ENCODE measurements at regions not wholly inside any gene's neighbourhood (a gene's known extent, or its start where the extent isn't known, plus 50 kb on each side); places are given as distances from the start of the nearest gene placed in this dataset.

DNA sequence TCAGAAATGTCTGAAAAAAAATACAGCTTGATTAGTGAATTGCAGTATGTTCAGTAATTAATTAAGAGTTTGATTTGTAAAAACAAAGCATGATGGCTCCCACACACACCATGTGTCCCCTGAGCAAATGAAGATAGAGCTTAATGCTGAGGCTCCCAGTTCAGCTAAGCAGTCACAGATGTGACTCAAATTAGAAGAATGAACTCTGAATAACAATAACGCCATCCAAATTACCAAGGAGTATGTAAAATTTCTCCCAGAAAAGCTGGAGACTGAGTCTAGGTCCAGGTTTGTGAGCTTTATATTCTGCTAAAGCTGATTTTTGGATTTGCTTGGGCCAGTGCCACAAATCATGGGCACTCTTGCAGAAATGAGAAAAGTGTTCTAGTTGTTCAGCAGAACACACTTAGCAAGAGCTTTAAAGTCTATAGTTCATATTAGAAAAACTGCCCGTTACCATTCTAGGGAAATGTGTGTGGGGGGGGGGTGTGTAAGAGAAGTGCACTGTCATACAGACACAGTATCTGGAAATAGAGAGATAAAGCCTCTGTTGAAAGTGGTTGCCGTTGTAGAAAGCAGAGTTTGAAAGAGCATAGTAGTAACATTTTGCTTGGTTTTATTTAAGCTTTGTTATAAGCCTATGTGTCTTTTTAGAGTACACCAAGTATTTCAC lies 253.1 kb downstream of the BCAT1 start:
- no peak overlapping the region for H3K27ac ChIP-seq
- H3K36me3 ChIP-seq: no peaks in the 10 kb centered on the region
- DNase-seq: no peak
- H3K9me3 ChIP-seq: no peaks in the 10 kb centered on the region
- intact Hi-C loops (cut with DNase I; ENCODE audit: low total_unique reads): no loop called here
- H3K4me3 ChIP-seq: no peak overlapping the region
- 46 to 75% (median 50%) methylated on average over 3 of the region's 3 CpGs for WGBS, 5 donors
- TF ChIP-seq, protein P1, sequence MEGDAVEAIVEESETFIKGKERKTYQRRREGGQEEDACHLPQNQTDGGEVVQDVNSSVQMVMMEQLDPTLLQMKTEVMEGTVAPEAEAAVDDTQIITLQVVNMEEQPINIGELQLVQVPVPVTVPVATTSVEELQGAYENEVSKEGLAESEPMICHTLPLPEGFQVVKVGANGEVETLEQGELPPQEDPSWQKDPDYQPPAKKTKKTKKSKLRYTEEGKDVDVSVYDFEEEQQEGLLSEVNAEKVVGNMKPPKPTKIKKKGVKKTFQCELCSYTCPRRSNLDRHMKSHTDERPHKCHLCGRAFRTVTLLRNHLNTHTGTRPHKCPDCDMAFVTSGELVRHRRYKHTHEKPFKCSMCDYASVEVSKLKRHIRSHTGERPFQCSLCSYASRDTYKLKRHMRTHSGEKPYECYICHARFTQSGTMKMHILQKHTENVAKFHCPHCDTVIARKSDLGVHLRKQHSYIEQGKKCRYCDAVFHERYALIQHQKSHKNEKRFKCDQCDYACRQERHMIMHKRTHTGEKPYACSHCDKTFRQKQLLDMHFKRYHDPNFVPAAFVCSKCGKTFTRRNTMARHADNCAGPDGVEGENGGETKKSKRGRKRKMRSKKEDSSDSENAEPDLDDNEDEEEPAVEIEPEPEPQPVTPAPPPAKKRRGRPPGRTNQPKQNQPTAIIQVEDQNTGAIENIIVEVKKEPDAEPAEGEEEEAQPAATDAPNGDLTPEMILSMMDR (IDR thresholded peaks at IDR 0.05 in 8 of 11, conservative IDR thresholded peaks at IDR 0.05 in 3 of 11): no peak
- TF ChIP-seq POLR2A (IDR thresholded peaks at IDR 0.05) (no peak), POLR2AphosphoS5 (IDR thresholded peaks at IDR 0.05) (no peak)
- no peaks in the 10 kb centered on the region for H3K27me3 ChIP-seq (replicated peaks in 1 of 7)
- no peaks in the 10 kb centered on the region for H3K4me1 ChIP-seq

DNA sequence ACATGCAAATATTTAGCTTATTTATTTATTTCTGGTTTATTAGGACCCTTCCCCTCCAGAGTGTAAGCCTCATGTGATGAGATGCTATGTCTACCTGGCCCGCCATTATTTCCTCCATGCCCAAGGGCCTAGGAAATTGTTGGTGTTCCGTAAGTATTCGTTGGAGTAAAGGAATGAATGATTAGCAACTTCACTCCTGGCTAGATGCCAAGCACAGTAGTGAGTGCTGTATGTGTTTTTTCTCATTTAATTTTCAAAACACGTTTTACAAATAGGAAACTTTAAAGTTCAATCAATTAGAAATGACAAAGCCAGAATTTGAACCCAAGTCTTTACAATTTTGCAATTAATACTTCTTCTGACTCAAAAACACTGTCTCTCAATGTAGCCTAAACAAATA lies 253.8 kb downstream of the BCAT1 start:
- intact Hi-C loops (cut with DNase I; ENCODE audit: low total_unique reads): no loop called here
- WGBS, 5 donors: 85 to 91% (median 88%) methylated on average over 4 of the region's 4 CpGs
- TF ChIP-seq POLR2AphosphoS5 (IDR thresholded peaks at IDR 0.05) (no peak), POLR2A (IDR thresholded peaks at IDR 0.05) (no peak)
- TF ChIP-seq, protein P1 (IDR thresholded peaks at IDR 0.05 in 8 of 11, conservative IDR thresholded peaks at IDR 0.05 in 3 of 11): no peak
- Histone ChIP-seq H3K27ac (no peak overlapping the region), H3K4me1 (no peaks in the 10 kb centered on the region), H3K9me3 (no peaks in the 10 kb centered on the region), H3K36me3 (no peaks in the 10 kb centered on the region), H3K4me3 (no peak overlapping the region), H3K27me3 (replicated peaks in 1 of 7) (no peaks in the 10 kb centered on the region)
- DNase-seq: no peak

DNA sequence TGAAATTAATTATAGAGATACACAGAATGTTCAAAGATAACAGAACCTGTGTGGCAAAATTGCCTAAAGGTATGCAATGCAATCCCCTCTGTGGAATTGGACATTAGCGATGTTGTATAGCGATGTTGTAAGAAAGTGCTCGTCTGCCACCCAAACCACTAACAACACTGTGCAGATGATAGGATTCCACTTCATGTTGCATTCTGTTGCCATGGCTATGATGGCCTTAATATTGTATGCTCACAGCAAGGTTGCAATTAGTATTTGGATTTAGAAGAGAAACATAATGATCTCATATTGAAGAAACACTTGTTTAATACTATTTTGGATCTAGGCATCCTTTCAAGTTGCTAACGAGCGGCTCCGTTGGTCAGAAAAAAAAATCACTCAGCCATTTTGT lies 260.3 kb downstream of the BCAT1 start:
- intact Hi-C loops (cut with DNase I; ENCODE audit: low total_unique reads): no loop called here

GRCh38 chr12:24681570-24681969 lies 267.3 kb downstream of the BCAT1 start:
- TF ChIP-seq POLR2AphosphoS5 (IDR thresholded peaks at IDR 0.05) (no peak), POLR2A (IDR thresholded peaks at IDR 0.05) (no peak)
- TF ChIP-seq, protein P1 (IDR thresholded peaks at IDR 0.05 in 8 of 11, conservative IDR thresholded peaks at IDR 0.05 in 3 of 11): no peak
- no peaks in the 10 kb centered on the region for H3K36me3 ChIP-seq
- WGBS, 5 donors: 87 to 96% (median 90%) methylated on average over 3 of the region's 3 CpGs
- no peak overlapping the region for H3K4me3 ChIP-seq
- no peak for DNase-seq
- no peak overlapping the region for H3K27ac ChIP-seq
- H3K9me3 ChIP-seq: peaks cover 0 to 7% (median 0%) of the 10 kb centered on the region in 8 donors
- intact Hi-C loops (cut with DNase I; ENCODE audit: low total_unique reads): no loop called here
- no peaks in the 10 kb centered on the region for H3K27me3 ChIP-seq (replicated peaks in 1 of 7)
- no peaks in the 10 kb centered on the region for H3K4me1 ChIP-seq

More for the DNA sequence above, 260.3 kb downstream of the BCAT1 start:
- no peak for DNase-seq
- peaks cover 0 to 7% (median 0%) of the 10 kb centered on the region in 8 donors for H3K9me3 ChIP-seq
- H3K4me3 ChIP-seq: no peak overlapping the region
- TF ChIP-seq POLR2A (IDR thresholded peaks at IDR 0.05): no peak
- TF ChIP-seq, protein P1 (IDR thresholded peaks at IDR 0.05 in 8 of 11, conservative IDR thresholded peaks at IDR 0.05 in 3 of 11): no peak
- TF ChIP-seq POLR2AphosphoS5 (IDR thresholded peaks at IDR 0.05): no peak
- no peaks in the 10 kb centered on the region for H3K27me3 ChIP-seq (replicated peaks in 1 of 7)
- 87 to 96% (median 93%) methylated on average over 6 of the region's 6 CpGs for WGBS, 5 donors
- no peaks in the 10 kb centered on the region for H3K4me1 ChIP-seq
- no peak overlapping the region for H3K27ac ChIP-seq
- no peaks in the 10 kb centered on the region for H3K36me3 ChIP-seq

All from spleen (tissue), 11 donors.